ENCODE measurements at regions not wholly inside any gene's neighbourhood (a gene's known extent, or its start where the extent isn't known, plus 50 kb on each side); places are given as distances from the start of the nearest gene placed in this dataset.

- TF ChIP-seq CTCF (conservative IDR thresholded peaks at IDR 0.05; ENCODE audit: low read depth in 2 of 2) (no peak), REST (IDR thresholded peaks at IDR 0.05; ENCODE audit: unreplicated experiment) (no peak), POLR2AphosphoS5 (IDR thresholded peaks at IDR 0.05; ENCODE audit: low read depth) (no peak), EZH2 (IDR thresholded peaks at IDR 0.05; ENCODE audit: low read depth, unreplicated experiment) (no peak), JUNB (IDR thresholded peaks at IDR 0.05; ENCODE audit: unreplicated experiment) (no peak)
Measured at GRCh38 chr4:137685357-137685756, 153.1 kb upstream of the PCDH18 start.
